Esophagus (tissue), 2 donors: ENCODE measurements at regions not wholly inside any gene's neighbourhood (a gene's known extent, or its start where the extent isn't known, plus 50 kb on each side); places are given as distances from the start of the nearest gene placed in this dataset.

Experiments
- H3K27ac ChIP-seq, 2 donors: one replicate each; pipeline ENCODE4 v1.5.1; 2013; ENCODE audit warnings: low read depth in 2 of 2, mild to moderate bottlenecking in 2 of 2, inconsistent platforms in 1 of 2, low read length in 1 of 2, moderate library complexity in 1 of 2
- H3K27me3 ChIP-seq, 2 donors: one replicate each; pipeline ENCODE4 v1.6.1; 2013; ENCODE audit warnings: low read length in 2 of 2, control low read depth in 1 of 2, mild to moderate bottlenecking in 1 of 2; ENCODE audit not compliant: insufficient read depth in 2 of 2, control insufficient read depth in 1 of 2
- H3K36me3 ChIP-seq, 2 donors: one replicate each; pipeline ENCODE4 v1.6.1; 2013; ENCODE audit warnings: low read length in 1 of 2; ENCODE audit not compliant: control insufficient read depth in 2 of 2, insufficient read depth in 2 of 2
- H3K4me1 ChIP-seq, 2 donors: one replicate each; pipeline ENCODE4 v1.6.1; 2013; ENCODE audit warnings: low read length in 1 of 2; ENCODE audit not compliant: control insufficient read depth in 2 of 2, insufficient read depth in 2 of 2
- H3K4me3 ChIP-seq, 2 donors: one replicate each; pipeline ENCODE4 v1.5.1; 2013; ENCODE audit warnings: low read length in 2 of 2, mild to moderate bottlenecking in 2 of 2, low read depth in 1 of 2, moderate library complexity in 1 of 2
- H3K9me3 ChIP-seq, 2 donors: one replicate each; pipeline ENCODE4 v1.6.1; 2013; ENCODE audit warnings: mild to moderate bottlenecking in 2 of 2, low read depth in 1 of 2, low read length in 1 of 2, moderate library complexity in 1 of 2; ENCODE audit not compliant: control insufficient read depth in 2 of 2, insufficient read depth in 1 of 2
- whole genome bisulfite sequencing, 2 donors: extraction: QIAGEN DNeasy Blood & Tissue Kit; methylation state at CpG; one replicate each; pipeline ENCODE4 v1.1.7; 2013; 5-methylcytosine and 5-hydroxymethylcytosine counted together
- donor health status: healthy with polysubstance abuse.
- donor health status: Bipolar disorder and iron deficiency.

DNA sequence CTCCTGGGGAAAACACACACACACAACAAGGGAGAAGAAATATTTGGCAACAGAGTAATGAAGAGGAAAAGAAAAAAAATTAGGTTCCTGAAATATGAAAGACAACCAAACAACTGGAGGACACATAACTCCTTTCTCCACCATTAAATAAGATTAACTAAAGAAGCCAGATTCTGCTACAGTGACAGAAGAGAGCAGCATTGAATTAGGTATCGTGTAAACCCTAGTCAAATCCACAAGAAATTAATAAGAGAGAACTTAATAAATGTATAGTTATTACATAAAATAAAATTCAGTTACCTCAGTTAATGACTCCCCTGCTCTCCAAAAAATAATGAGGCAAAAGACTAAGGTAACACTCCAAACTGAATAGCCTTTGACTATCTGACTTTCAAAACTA is 306.7 kb downstream of the CRPPA start:
- no peak overlapping the region for H3K4me3 ChIP-seq
- WGBS, 2 donors: 71 to 87% methylated on average over 1 of the region's 1 CpG

DNA sequence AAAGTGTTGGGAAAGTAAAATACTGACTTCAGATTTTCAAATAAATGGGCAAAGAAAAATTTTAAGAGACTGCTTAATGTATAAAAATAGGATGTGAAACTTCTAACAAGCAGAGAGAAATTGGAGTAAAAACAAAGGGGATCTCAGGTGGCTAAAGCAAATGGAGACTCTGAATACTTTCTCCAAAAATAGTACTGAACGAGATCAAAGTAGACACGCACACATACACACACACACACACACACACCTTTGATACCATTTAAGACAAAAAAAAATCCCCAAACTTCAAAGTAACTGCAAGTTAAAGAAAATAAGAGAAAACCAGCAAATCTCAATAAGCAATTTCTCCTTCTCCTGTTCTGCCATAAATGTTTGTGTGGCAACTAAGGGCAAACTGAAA is 307.3 kb downstream of the CRPPA start:
- 85 to 94% methylated on average over 2 of the region's 2 CpGs for WGBS, 2 donors
- no peaks in the 10 kb centered on the region for H3K9me3 ChIP-seq
- H3K4me3 ChIP-seq: no peak overlapping the region
- no peaks in the 10 kb centered on the region for H3K36me3 ChIP-seq
- no peaks in the 10 kb centered on the region for H3K4me1 ChIP-seq
- H3K27me3 ChIP-seq: no peaks in the 10 kb centered on the region
- no peak overlapping the region for H3K27ac ChIP-seq

More for the DNA sequence above, 306.7 kb downstream of the CRPPA start:
- Histone ChIP-seq H3K4me1 (no peaks in the 10 kb centered on the region), H3K36me3 (no peaks in the 10 kb centered on the region), H3K27me3 (no peaks in the 10 kb centered on the region), H3K27ac (no peak overlapping the region), H3K9me3 (no peaks in the 10 kb centered on the region)

DNA sequence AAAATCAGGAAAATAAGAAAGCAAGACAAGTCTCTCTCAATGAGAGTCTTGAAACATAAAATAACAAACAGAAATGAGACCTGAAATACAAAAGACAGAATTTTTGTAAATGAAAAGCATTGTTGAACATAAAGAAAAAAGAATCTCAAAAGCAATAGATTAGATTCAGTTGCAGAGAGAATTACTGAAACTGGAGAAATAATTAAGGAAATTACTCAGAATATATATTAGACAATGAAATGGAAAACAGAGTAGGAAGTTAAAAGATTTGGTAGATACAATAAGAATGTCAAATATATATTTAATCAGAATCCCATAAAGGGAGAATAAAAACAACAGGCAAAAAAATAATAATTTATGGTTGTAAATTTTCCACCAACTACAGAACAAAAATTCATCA is 308.3 kb downstream of the CRPPA start:
- Histone ChIP-seq H3K9me3 (no peaks in the 10 kb centered on the region), H3K4me3 (no peak overlapping the region), H3K4me1 (no peaks in the 10 kb centered on the region), H3K27me3 (no peaks in the 10 kb centered on the region), H3K27ac (no peak overlapping the region), H3K36me3 (no peaks in the 10 kb centered on the region)

- no peaks in the 10 kb centered on the region for H3K36me3 ChIP-seq
- H3K4me1 ChIP-seq: no peaks in the 10 kb centered on the region
- H3K4me3 ChIP-seq: no peak overlapping the region
- no peaks in the 10 kb centered on the region for H3K27me3 ChIP-seq
- H3K27ac ChIP-seq: no peak overlapping the region
- 86 to 95% methylated on average over 2 of the region's 2 CpGs for WGBS, 2 donors
- H3K9me3 ChIP-seq: peaks cover 0 to 4% of the 10 kb centered on the region in 2 donors
These were observed 314.5 kb downstream of the CRPPA start for GRCh38 chr7:16106869-16107268.

DNA sequence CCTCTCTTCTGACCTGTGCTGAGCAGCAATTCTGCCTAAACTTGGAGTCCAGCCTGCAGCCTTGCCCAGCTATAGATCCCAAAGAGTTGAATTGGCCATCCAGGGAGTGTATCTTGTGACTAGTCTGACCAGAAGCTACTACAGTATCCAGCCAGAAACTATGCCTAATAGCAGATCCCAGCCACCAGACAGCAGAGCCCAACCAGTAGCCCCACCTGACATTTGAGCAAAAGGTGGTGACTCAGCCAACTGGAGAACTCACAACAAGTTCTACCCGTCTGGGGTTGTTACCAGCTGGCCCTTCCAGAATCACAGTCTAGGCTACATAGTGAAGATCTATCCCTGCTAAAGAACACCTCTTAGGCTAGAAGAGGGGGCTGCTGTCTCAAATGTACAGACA is 315.0 kb downstream of the CRPPA start:
- H3K4me1 ChIP-seq: no peaks in the 10 kb centered on the region
- no peaks in the 10 kb centered on the region for H3K27me3 ChIP-seq
- no peak overlapping the region for H3K4me3 ChIP-seq
- no peak overlapping the region for H3K27ac ChIP-seq
- H3K36me3 ChIP-seq: no peaks in the 10 kb centered on the region
- peaks cover 0 to 4% of the 10 kb centered on the region in 2 donors for H3K9me3 ChIP-seq
- 80 to 88% methylated on average over 1 of the region's 1 CpG for WGBS, 2 donors

GRCh38 chr7:16099302-16099849 is 322.0 kb downstream of the CRPPA start:
- H3K4me1 ChIP-seq: no peaks in the 10 kb centered on the region
- no peaks in the 10 kb centered on the region for H3K36me3 ChIP-seq
- no peak overlapping the region for H3K4me3 ChIP-seq
- H3K9me3 ChIP-seq: no peaks in the 10 kb centered on the region
- H3K27me3 ChIP-seq: no peaks in the 10 kb centered on the region
- H3K27ac ChIP-seq: no peak overlapping the region
- WGBS, 2 donors: 86 to 90% methylated on average over 2 of the region's 2 CpGs

DNA sequence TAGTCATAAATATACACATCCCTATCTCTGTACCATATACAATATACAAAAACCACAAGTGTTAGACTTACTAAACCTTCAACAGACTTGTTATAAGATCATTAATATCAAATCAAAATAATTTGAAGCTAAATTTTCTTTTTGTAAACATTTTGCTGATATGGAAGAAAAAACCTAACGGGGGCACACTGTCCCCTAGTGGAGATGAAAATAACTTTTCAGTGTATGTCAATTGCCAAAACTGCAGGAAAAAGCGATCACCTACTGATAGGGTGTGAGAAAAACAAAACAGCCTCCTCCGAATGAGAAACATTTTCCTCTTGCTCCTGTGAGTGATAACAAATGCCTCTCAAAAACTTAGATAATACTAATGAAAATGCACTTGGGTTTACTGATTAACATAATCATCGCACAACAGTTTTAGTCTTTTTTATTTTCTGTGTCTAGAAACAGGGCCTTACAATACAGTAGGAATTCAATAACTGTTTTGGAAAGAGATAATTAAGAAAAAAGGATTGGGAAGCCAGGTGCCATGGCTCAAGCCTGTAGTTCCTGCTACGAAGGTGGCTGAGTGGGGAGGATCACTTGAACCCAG is 322.7 kb downstream of the CRPPA start:
- 67 to 70% methylated on average over 5 of the region's 5 CpGs for WGBS, 2 donors
- H3K27ac ChIP-seq: no peak overlapping the region
- H3K36me3 ChIP-seq: no peaks in the 10 kb centered on the region
- H3K9me3 ChIP-seq: no peaks in the 10 kb centered on the region
- H3K4me1 ChIP-seq: no peaks in the 10 kb centered on the region
- no peak overlapping the region for H3K4me3 ChIP-seq
- no peaks in the 10 kb centered on the region for H3K27me3 ChIP-seq

- H3K4me1 ChIP-seq: no peaks in the 10 kb centered on the region
These were observed 323.3 kb downstream of the CRPPA start for GRCh38 chr7:16098058-16098457.

GRCh38 chr7:16095171-16095950 is 326.0 kb downstream of the CRPPA start:
- no peaks in the 10 kb centered on the region for H3K27me3 ChIP-seq
- H3K4me3 ChIP-seq: no peak overlapping the region
- 54 to 60% methylated on average over 3 of the region's 3 CpGs for WGBS, 2 donors
- H3K36me3 ChIP-seq: no peaks in the 10 kb centered on the region
- no peaks in the 10 kb centered on the region for H3K9me3 ChIP-seq
- H3K4me1 ChIP-seq: no peaks in the 10 kb centered on the region
- H3K27ac ChIP-seq: no peak overlapping the region

More at GRCh38 chr7:16098058-16098457, 323.3 kb downstream of the CRPPA start:
- Histone ChIP-seq H3K27me3 (no peaks in the 10 kb centered on the region), H3K4me3 (no peak overlapping the region), H3K9me3 (no peaks in the 10 kb centered on the region), H3K27ac (no peak overlapping the region), H3K36me3 (no peaks in the 10 kb centered on the region)

GRCh38 chr7:16094651-16095050 is 326.7 kb downstream of the CRPPA start:
- 85 to 90% methylated on average over 2 of the region's 2 CpGs for WGBS, 2 donors
- H3K4me1 ChIP-seq: no peaks in the 10 kb centered on the region
- no peak overlapping the region for H3K4me3 ChIP-seq
- no peaks in the 10 kb centered on the region for H3K27me3 ChIP-seq
- H3K9me3 ChIP-seq: no peaks in the 10 kb centered on the region
- no peak overlapping the region for H3K27ac ChIP-seq
- H3K36me3 ChIP-seq: no peaks in the 10 kb centered on the region
